Spleen (tissue), 7 donors: ENCODE measurements at regions not wholly inside any gene's neighbourhood (a gene's known extent, or its start where the extent isn't known, plus 50 kb on each side); places are given as distances from the start of the nearest gene placed in this dataset.

ENCODE experiments used
- POLR2A ChIP-seq, 3 donors: fragments of 450-650 bp; IDR thresholded peaks; one replicate each; pipeline ENCODE4 v1.5.1; 2017; ENCODE audit warnings: antibody characterized with exemption in 3 of 3, mild to moderate bottlenecking in 1 of 3
- POLR2AphosphoS5 ChIP-seq, 3 donors: sonication (generic); formaldehyde crosslinking; IDR thresholded peaks; one replicate each; pipeline ENCODE4 v1.5.1; 2017; ENCODE audit warnings: antibody characterized with exemption in 3 of 3
- TF ChIP-seq, protein P1 (sequence below), 11 experiments: fragments of 200-600 bp in 7 of 11; fragments of 450-650 bp in 4 of 11; sonication (generic) in 4 of 11; IDR thresholded peaks in 8 of 11; conservative IDR thresholded peaks in 3 of 11; 1 replicate in 7 of 11; 2 replicates in 4 of 11; pipeline versions ENCODE4 v1.4.0 to v1.8.0; 2016 to 2021; ENCODE audit warnings: antibody characterized with exemption in 11 of 11, inconsistent platforms in 4 of 11, mild to moderate bottlenecking in 1 of 11
- donor health status: DM: no; HTN: no; CAD: no; lungs with moderate emphysema.
- donor health status: DM: no; HTN: no; CAD: no.
- donor health status: DM: no; HTN: no; CAD: no.

DNA sequence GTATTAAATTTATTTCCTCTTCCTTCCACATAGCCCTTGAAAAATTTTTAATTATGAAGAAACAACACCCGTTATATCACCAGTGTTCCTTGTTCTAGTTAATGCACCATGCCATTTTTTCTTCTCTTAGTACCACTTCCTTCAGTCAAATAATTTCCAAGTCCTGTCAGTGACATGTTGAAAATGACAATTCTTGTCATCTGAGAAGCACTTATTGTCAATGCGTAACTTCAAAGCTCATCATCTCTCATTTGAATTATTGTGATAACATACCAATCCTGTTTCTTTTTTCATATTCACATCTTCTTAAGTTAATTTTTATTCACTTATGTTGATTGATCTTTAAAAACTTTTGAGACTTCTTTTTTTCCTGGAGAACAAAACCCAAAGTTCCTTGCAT is 320.4 kb downstream of the ASXL3 start:
- TF ChIP-seq, protein P1, sequence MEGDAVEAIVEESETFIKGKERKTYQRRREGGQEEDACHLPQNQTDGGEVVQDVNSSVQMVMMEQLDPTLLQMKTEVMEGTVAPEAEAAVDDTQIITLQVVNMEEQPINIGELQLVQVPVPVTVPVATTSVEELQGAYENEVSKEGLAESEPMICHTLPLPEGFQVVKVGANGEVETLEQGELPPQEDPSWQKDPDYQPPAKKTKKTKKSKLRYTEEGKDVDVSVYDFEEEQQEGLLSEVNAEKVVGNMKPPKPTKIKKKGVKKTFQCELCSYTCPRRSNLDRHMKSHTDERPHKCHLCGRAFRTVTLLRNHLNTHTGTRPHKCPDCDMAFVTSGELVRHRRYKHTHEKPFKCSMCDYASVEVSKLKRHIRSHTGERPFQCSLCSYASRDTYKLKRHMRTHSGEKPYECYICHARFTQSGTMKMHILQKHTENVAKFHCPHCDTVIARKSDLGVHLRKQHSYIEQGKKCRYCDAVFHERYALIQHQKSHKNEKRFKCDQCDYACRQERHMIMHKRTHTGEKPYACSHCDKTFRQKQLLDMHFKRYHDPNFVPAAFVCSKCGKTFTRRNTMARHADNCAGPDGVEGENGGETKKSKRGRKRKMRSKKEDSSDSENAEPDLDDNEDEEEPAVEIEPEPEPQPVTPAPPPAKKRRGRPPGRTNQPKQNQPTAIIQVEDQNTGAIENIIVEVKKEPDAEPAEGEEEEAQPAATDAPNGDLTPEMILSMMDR (IDR thresholded peaks at IDR 0.05 in 8 of 11, conservative IDR thresholded peaks at IDR 0.05 in 3 of 11) = no peak
- TF ChIP-seq POLR2A (IDR thresholded peaks at IDR 0.05) (no peak), POLR2AphosphoS5 (IDR thresholded peaks at IDR 0.05) (no peak)
